T-cell (primary cell): ENCODE measurements at regions not wholly inside any gene's neighbourhood (a gene's known extent, or its start where the extent isn't known, plus 50 kb on each side); places are given as distances from the start of the nearest gene placed in this dataset.
"Not testable (repeated sequence)": the region's sequence is repeated elsewhere in the genome, so short reads cannot be mapped to it uniquely, and the experiment has no call there.

Experiments
- ATAC-seq, 4 experiments: fragments of 200-7000 bp in 3 of 4; fragments of 150-1000 bp in 1 of 4; cut with Tn5 transposase; replicated peaks in 1 of 4; 1 replicate in 3 of 4; 2 replicates in 1 of 4; pipeline ENCODE4 v1.10.0; 2021; ENCODE audit warnings: moderate library complexity in 3 of 4, mild to moderate bottlenecking in 2 of 4, moderate number of reproducible peaks in 1 of 4
- CTCF ChIA-PET, 2 donors: fragments of 300-600 bp; sonication (Branson Sonifier 250); formaldehyde crosslinking; loops; one replicate each; lab custom pipeline; 2022; ENCODE audit warnings: antibody characterized with exemption in 2 of 2; lab: Charles Lee
- POLR2A ChIA-PET, 2 donors: fragments of 300-600 bp; sonication (Branson Sonifier 250); formaldehyde crosslinking; loops; one replicate each; lab custom pipeline; 2022; ENCODE audit warnings: antibody characterized with exemption in 2 of 2; lab: Charles Lee
- DNase-seq, 35 experiments: peaks; one replicate each; pipeline versions ENCODE4 v3.0.0 to v3.0.0-alpha.2; 2013 to 2023
- H3K27ac ChIP-seq: one replicate; pipeline ENCODE4 v1.5.1; 2013; ENCODE audit warnings: low read length
- H3K27me3 ChIP-seq, 2 experiments: replicated peaks in 1 of 2; 1 replicate in 1 of 2; 2 replicates in 1 of 2; pipeline versions ENCODE4 v1.6.1 to v1.7.0; 2013; ENCODE audit warnings: low read length in 1 of 2, mixed read lengths in 1 of 2; ENCODE audit not compliant: control insufficient read depth in 2 of 2, insufficient read depth in 2 of 2; ENCODE audit errors: extremely low read depth in 1 of 2
- H3K36me3 ChIP-seq, 2 donors: 1 replicate in 1 of 2; 2 replicates in 1 of 2; pipeline versions ENCODE4 v1.6.1 to v1.7.0; 2013; ENCODE audit warnings: low read length in 1 of 2; ENCODE audit not compliant: control insufficient read depth in 2 of 2, insufficient read depth in 1 of 2; ENCODE audit errors: extremely low read depth in 1 of 2
- H3K4me1 ChIP-seq, 2 experiments: 1 replicate in 1 of 2; 2 replicates in 1 of 2; pipeline versions ENCODE4 v1.6.1 to v1.7.0; 2013; ENCODE audit warnings: low read length in 2 of 2, mixed read lengths in 1 of 2; ENCODE audit not compliant: insufficient read depth in 2 of 2, control insufficient read depth in 1 of 2; ENCODE audit errors: extremely low read depth in 1 of 2
- H3K4me3 ChIP-seq, 2 donors: 1 replicate in 1 of 2; 2 replicates in 1 of 2; pipeline versions ENCODE4 v1.5.1 to v1.7.0; 2013; ENCODE audit warnings: mild to moderate bottlenecking in 2 of 2, low read length in 1 of 2, moderate library complexity in 1 of 2; ENCODE audit not compliant: control insufficient read depth in 1 of 2; ENCODE audit errors: extremely low read depth in 1 of 2
- H3K9me3 ChIP-seq: 2 replicates; pipeline ENCODE4 v1.7.0; 2013
- H3K27ac Mint-ChIP-seq, 2 donors: one replicate each; pipeline ENCODE4 v1.8.0; 2020 to 2021; ENCODE audit warnings: mild to moderate bottlenecking in 2 of 2, mixed read lengths in 2 of 2
- H3K27me3 Mint-ChIP-seq, 2 donors: one replicate each; pipeline ENCODE4 v1.8.0; 2021 to 2022; ENCODE audit warnings: mixed read lengths in 2 of 2
- H3K36me3 Mint-ChIP-seq: one replicate; pipeline ENCODE4 v1.8.0; 2021; ENCODE audit warnings: mixed read lengths
- H3K4me1 Mint-ChIP-seq, 3 donors: one replicate each; pipeline ENCODE4 v1.8.0; 2020 to 2022; ENCODE audit warnings: mixed read lengths in 3 of 3, mild to moderate bottlenecking in 1 of 3
- H3K4me3 Mint-ChIP-seq, 3 donors: one replicate each; pipeline ENCODE4 v1.8.0; 2020 to 2022; ENCODE audit warnings: mild to moderate bottlenecking in 3 of 3, mixed read lengths in 3 of 3, moderate library complexity in 3 of 3
- H3K9me3 Mint-ChIP-seq, 3 donors: one replicate each; pipeline ENCODE4 v1.8.0; 2020 to 2022; ENCODE audit warnings: mixed read lengths in 3 of 3
- WGBS: methylation state at CpG from one replicate; pipeline ENCODE4 v1.1.5; 2013; ENCODE audit warnings: missing lambda C conversion rate; ENCODE audit not compliant: insufficient coverage; 5-methylcytosine and 5-hydroxymethylcytosine counted together

GRCh38 chr1:73197972-73198371 lies 915.6 kb upstream of the NEGR1 start:
- Mint-ChIP-seq H3K27me3 (no peaks in the 10 kb centered on the region), H3K4me3 (no peak overlapping the region), H3K36me3 (no peaks in the 10 kb centered on the region), H3K27ac (no peak overlapping the region), H3K4me1 (no peaks in the 10 kb centered on the region), H3K9me3 (peaks cover 3 to 23% (median 9%) of the 10 kb centered on the region in 3 donors)
- no peaks in the 10 kb centered on the region for H3K27me3 ChIP-seq
- no peak overlapping the region for H3K4me3 ChIP-seq
- no peak overlapping the region for H3K27ac ChIP-seq
- DNase-seq (no peak), ATAC-seq (no peak)
- no peaks in the 10 kb centered on the region for H3K36me3 ChIP-seq
- WGBS = 86% methylated on average over 1 of the region's 1 CpG
- CTCF ChIA-PET = no interaction called here
- H3K4me1 ChIP-seq = no peaks in the 10 kb centered on the region
- H3K9me3 ChIP-seq = no peaks in the 10 kb centered on the region
- POLR2A ChIA-PET = no interaction called here

DNA sequence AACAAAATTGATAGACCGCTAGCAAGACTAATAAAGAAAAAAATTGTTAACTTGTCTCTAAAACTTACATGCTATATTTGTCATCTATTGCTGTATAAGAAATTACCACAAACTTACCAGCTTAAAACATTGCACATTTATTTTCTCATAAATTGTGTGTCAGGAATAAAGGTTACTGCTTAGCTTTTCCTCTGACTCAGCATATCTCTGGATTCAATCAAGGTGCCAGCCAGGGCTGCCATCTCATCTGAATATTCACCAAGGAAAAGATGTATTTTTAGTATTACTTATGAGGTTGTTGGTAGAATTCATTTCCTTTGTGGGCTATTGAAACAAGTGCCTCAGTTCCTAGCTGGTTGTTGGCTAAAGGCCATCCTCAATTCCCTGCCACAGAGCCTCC lies 912.6 kb upstream of the NEGR1 start:
- H3K4me3 Mint-ChIP-seq = no peak overlapping the region
- H3K27me3 Mint-ChIP-seq = no peaks in the 10 kb centered on the region
- ChIA-PET CTCF (no interaction called here), POLR2A (no interaction called here)
- H3K36me3 ChIP-seq = no peaks in the 10 kb centered on the region
- WGBS = no CpG with 5 or more reads among the region's 1 CpG
- H3K9me3 ChIP-seq = no peaks in the 10 kb centered on the region
- H3K4me1 ChIP-seq = no peaks in the 10 kb centered on the region
- no peak for DNase-seq
- no peak overlapping the region for H3K27ac ChIP-seq
- H3K27me3 ChIP-seq = no peaks in the 10 kb centered on the region
- no peak overlapping the region for H3K4me3 ChIP-seq
- peaks cover 3 to 9% (median 7%) of the 10 kb centered on the region in 3 donors for H3K9me3 Mint-ChIP-seq
- no peak overlapping the region for H3K27ac Mint-ChIP-seq
- no peaks in the 10 kb centered on the region for H3K4me1 Mint-ChIP-seq
- H3K36me3 Mint-ChIP-seq = no peaks in the 10 kb centered on the region
- no peak for ATAC-seq

DNA sequence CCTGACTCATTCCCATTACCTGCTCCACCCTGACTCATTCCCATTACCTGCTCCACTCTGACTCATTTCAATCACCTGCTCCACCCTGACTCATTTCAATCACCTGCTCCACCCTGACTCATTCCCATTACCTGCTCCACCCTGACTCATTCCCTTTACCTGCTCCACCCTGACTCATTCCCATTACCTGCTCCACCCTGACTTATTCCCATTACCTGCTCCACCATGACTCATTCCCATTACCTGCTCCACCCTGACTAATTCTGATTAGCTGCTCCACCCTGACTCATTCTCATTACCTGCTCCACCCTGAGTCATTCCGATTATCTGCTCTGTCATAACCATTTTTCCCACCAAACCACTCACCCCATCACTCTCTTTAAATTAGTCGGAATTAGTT lies 901.2 kb upstream of the NEGR1 start:
- H3K36me3 Mint-ChIP-seq, ATAC-seq, H3K4me1 Mint-ChIP-seq, H3K4me3 Mint-ChIP-seq, H3K9me3 Mint-ChIP-seq, H3K4me3 ChIP-seq, POLR2A ChIA-PET, H3K36me3 ChIP-seq, DNase-seq, CTCF ChIA-PET, H3K27me3 ChIP-seq, H3K27me3 Mint-ChIP-seq, H3K27ac Mint-ChIP-seq, H3K4me1 ChIP-seq, H3K27ac ChIP-seq, H3K9me3 ChIP-seq: not testable (repeated sequence)
- 75% methylated on average over 1 of the region's 2 CpGs for WGBS

GRCh38 chr1:73181190-73181540 lies 898.8 kb upstream of the NEGR1 start:
- Histone ChIP-seq H3K9me3 (no peaks in the 10 kb centered on the region), H3K4me1 (no peaks in the 10 kb centered on the region), H3K4me3 (no peak overlapping the region), H3K27ac (no peak overlapping the region), H3K27me3 (no peaks in the 10 kb centered on the region), H3K36me3 (no peaks in the 10 kb centered on the region)
- Mint-ChIP-seq H3K9me3 (peaks cover 5 to 10% (median 9%) of the 10 kb centered on the region in 3 donors), H3K36me3 (no peaks in the 10 kb centered on the region), H3K4me1 (no peaks in the 10 kb centered on the region), H3K4me3 (no peak overlapping the region), H3K27ac (no peak overlapping the region), H3K27me3 (no peaks in the 10 kb centered on the region)
- POLR2A ChIA-PET = no interaction called here
- DNase-seq = no peak
- 89% methylated on average over 12 of the region's 13 CpGs for WGBS
- ATAC-seq = no peak
- CTCF ChIA-PET = no interaction called here

GRCh38 chr1:73180397-73181189 lies 898.3 kb upstream of the NEGR1 start:
- Histone ChIP-seq H3K36me3 (no peaks in the 10 kb centered on the region), H3K27me3 (no peaks in the 10 kb centered on the region), H3K9me3 (no peaks in the 10 kb centered on the region), H3K4me1 (no peaks in the 10 kb centered on the region), H3K4me3 (no peak overlapping the region), H3K27ac (no peak overlapping the region)
- POLR2A ChIA-PET = no interaction called here
- H3K4me1 Mint-ChIP-seq = no peaks in the 10 kb centered on the region
- CTCF ChIA-PET = no interaction called here
- peaks cover 5 to 10% (median 9%) of the 10 kb centered on the region in 3 donors for H3K9me3 Mint-ChIP-seq
- H3K4me3 Mint-ChIP-seq = no peak overlapping the region
- 73% methylated on average over 9 of the region's 10 CpGs for WGBS
- no peak overlapping the region for H3K27ac Mint-ChIP-seq
- no peaks in the 10 kb centered on the region for H3K36me3 Mint-ChIP-seq
- no peaks in the 10 kb centered on the region for H3K27me3 Mint-ChIP-seq
- DNase-seq = no peak
- ATAC-seq = no peak

GRCh38 chr1:73176902-73177301 lies 894.6 kb upstream of the NEGR1 start:
- POLR2A ChIA-PET = no interaction called here
- Histone ChIP-seq H3K27ac (no peak overlapping the region), H3K27me3 (no peaks in the 10 kb centered on the region), H3K4me3 (no peak overlapping the region), H3K36me3 (no peaks in the 10 kb centered on the region), H3K9me3 (no peaks in the 10 kb centered on the region), H3K4me1 (no peaks in the 10 kb centered on the region)
- ATAC-seq (no peak), DNase-seq (no peak)
- no CpG with 5 or more reads among the region's 2 CpGs for WGBS
- no peak overlapping the region for H3K27ac Mint-ChIP-seq
- no peaks in the 10 kb centered on the region for H3K4me1 Mint-ChIP-seq
- no peak overlapping the region for H3K4me3 Mint-ChIP-seq
- CTCF ChIA-PET = no interaction called here
- no peaks in the 10 kb centered on the region for H3K36me3 Mint-ChIP-seq
- no peaks in the 10 kb centered on the region for H3K27me3 Mint-ChIP-seq
- H3K9me3 Mint-ChIP-seq = peaks cover 0 to 7% (median 5%) of the 10 kb centered on the region in 3 donors
